ENCODE measurements at regions not wholly inside any gene's neighbourhood (a gene's known extent, or its start where the extent isn't known, plus 50 kb on each side); places are given as distances from the start of the nearest gene placed in this dataset.

- no peak overlapping the region for H3K4me3 ChIP-seq (ENCODE audit: low read depth, low read length)
- ChIA-PET CTCF (interaction anchor here (0.6 kb wide), 1 partner anchor 22 kb away, joined by 4 read pairs; no protein-coding TSS in a partner anchor), POLR2A (no interaction called here)
- no peak for TF ChIP-seq ZIC2 (tag by site-specific recombination; IDR thresholded peaks at IDR 0.05)
- H3K27ac ChIP-seq (ENCODE audit: extremely low read depth, low read depth, low read length): no peak overlapping the region
- H3K36me3 ChIP-seq (ENCODE audit: control insufficient read depth in 2 of 2, insufficient read depth in 1 of 2, low read length in 2 of 2): no peaks in the 10 kb centered on the region
- no peaks in the 10 kb centered on the region for H3K9me3 ChIP-seq (ENCODE audit: control insufficient read depth, insufficient read depth, low read depth, low read length)
- no peaks in the 10 kb centered on the region for H3K4me1 ChIP-seq (ENCODE audit: control insufficient read depth, insufficient read depth, low read length)
These were observed 219.9 kb upstream of the GRIA4 start for GRCh38 chr11:105389952-105390351.

DNA sequence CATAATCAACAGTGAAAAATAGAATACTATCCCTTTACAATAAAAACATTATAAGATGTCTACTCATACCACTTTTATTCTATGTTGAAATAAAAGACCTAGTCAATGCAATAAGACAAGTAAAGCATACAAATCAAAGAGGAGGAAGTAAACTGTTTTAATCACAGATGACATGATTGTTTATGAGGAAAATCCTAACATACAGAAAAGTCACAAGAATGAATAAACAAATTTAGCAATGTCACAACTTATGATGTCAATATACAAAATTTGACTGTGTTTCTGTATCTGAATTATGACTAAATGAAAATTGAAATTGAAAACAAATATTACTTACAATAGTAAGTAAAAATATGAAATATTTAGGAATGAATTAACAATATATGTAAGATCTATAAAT lies 221.9 kb upstream of the GRIA4 start:
- TF ChIP-seq RBAK (tag by site-specific recombination; IDR thresholded peaks at IDR 0.05) (no peak), ZBTB17 (tag by site-specific recombination; IDR thresholded peaks at IDR 0.05) (no peak), OSR2 (tag by site-specific recombination; IDR thresholded peaks at IDR 0.05) (no peak), ZNF660 (tag by site-specific recombination; IDR thresholded peaks at IDR 0.05) (no peak), ZBTB49 (tag by site-specific recombination; IDR thresholded peaks at IDR 0.05; ENCODE audit: low read depth) (no peak), ZNF274 (IDR thresholded peaks at IDR 0.05; ENCODE audit: low read length) (no peak), ZNF274 (tag by site-specific recombination; IDR thresholded peaks at IDR 0.05; ENCODE audit: borderline replicate concordance) (no peak), YY1 (tag by site-specific recombination; IDR thresholded peaks at IDR 0.05) (no peak), ZNF324 (tag by site-specific recombination; IDR thresholded peaks at IDR 0.05) (no peak), ZNF645 (tag by site-specific recombination; IDR thresholded peaks at IDR 0.05) (no peak), SALL2 (tag by site-specific recombination; IDR thresholded peaks at IDR 0.05; ENCODE audit: borderline replicate concordance) (no peak), KLF16 (tag by site-specific recombination; IDR thresholded peaks at IDR 0.05) (no peak), ZNF354C (tag by site-specific recombination; IDR thresholded peaks at IDR 0.05; ENCODE audit: borderline replicate concordance, low read depth) (no peak), ZNF335 (tag by site-specific recombination; conservative IDR thresholded peaks at IDR 0.05) (no peak), ZNF394 (tag by site-specific recombination; IDR thresholded peaks at IDR 0.05; ENCODE audit: borderline replicate concordance) (no peak), ZSCAN23 (tag by site-specific recombination; IDR thresholded peaks at IDR 0.05) (no peak), ZNF175 (tag by site-specific recombination; IDR thresholded peaks at IDR 0.05) (no peak), YY2 (tag by site-specific recombination; IDR thresholded peaks at IDR 0.05) (no peak), SP2 (tag by site-specific recombination; IDR thresholded peaks at IDR 0.05) (no peak)
- TF ChIP-seq, protein P1, sequence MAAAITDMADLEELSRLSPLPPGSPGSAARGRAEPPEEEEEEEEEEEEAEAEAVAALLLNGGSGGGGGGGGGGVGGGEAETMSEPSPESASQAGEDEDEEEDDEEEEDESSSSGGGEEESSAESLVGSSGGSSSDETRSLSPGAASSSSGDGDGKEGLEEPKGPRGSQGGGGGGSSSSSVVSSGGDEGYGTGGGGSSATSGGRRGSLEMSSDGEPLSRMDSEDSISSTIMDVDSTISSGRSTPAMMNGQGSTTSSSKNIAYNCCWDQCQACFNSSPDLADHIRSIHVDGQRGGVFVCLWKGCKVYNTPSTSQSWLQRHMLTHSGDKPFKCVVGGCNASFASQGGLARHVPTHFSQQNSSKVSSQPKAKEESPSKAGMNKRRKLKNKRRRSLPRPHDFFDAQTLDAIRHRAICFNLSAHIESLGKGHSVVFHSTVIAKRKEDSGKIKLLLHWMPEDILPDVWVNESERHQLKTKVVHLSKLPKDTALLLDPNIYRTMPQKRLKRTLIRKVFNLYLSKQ (tag by site-specific recombination; IDR thresholded peaks at IDR 0.05; ENCODE audit: borderline replicate concordance): no peak
- TF ChIP-seq, protein P2, sequence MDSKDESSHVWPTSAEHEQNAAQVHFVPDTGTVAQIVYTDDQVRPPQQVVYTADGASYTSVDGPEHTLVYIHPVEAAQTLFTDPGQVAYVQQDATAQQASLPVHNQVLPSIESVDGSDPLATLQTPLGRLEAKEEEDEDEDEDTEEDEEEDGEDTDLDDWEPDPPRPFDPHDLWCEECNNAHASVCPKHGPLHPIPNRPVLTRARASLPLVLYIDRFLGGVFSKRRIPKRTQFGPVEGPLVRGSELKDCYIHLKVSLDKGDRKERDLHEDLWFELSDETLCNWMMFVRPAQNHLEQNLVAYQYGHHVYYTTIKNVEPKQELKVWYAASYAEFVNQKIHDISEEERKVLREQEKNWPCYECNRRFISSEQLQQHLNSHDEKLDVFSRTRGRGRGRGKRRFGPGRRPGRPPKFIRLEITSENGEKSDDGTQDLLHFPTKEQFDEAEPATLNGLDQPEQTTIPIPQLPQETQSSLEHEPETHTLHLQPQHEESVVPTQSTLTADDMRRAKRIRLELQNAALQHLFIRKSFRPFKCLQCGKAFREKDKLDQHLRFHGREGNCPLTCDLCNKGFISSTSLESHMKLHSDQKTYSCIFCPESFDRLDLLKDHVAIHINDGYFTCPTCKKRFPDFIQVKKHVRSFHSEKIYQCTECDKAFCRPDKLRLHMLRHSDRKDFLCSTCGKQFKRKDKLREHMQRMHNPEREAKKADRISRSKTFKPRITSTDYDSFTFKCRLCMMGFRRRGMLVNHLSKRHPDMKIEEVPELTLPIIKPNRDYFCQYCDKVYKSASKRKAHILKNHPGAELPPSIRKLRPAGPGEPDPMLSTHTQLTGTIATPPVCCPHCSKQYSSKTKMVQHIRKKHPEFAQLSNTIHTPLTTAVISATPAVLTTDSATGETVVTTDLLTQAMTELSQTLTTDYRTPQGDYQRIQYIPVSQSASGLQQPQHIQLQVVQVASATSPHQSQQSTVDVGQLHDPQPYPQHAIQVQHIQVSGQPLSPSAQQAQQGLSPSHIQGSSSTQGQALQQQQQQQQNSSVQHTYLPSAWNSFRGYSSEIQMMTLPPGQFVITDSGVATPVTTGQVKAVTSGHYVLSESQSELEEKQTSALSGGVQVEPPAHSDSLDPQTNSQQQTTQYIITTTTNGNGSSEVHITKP (tag by site-specific recombination; IDR thresholded peaks at IDR 0.05): no peak
- POLR2A ChIA-PET: no interaction called here

More for the DNA sequence above, 221.9 kb upstream of the GRIA4 start:
- Histone ChIP-seq H3K9me3 (ENCODE audit: control insufficient read depth, insufficient read depth, low read depth, low read length) (no peaks in the 10 kb centered on the region), H3K27ac (ENCODE audit: extremely low read depth, low read depth, low read length) (no peak overlapping the region), H3K4me3 (ENCODE audit: low read depth, low read length) (no peak overlapping the region), H3K36me3 (ENCODE audit: control insufficient read depth in 2 of 2, insufficient read depth in 1 of 2, low read length in 2 of 2) (no peaks in the 10 kb centered on the region), H3K4me1 (ENCODE audit: control insufficient read depth, insufficient read depth, low read length) (no peaks in the 10 kb centered on the region)
- CTCF ChIA-PET: no interaction called here
